ENCODE measurements at regions not wholly inside any gene's neighbourhood (a gene's known extent, or its start where the extent isn't known, plus 50 kb on each side); places are given as distances from the start of the nearest gene placed in this dataset.

DNA sequence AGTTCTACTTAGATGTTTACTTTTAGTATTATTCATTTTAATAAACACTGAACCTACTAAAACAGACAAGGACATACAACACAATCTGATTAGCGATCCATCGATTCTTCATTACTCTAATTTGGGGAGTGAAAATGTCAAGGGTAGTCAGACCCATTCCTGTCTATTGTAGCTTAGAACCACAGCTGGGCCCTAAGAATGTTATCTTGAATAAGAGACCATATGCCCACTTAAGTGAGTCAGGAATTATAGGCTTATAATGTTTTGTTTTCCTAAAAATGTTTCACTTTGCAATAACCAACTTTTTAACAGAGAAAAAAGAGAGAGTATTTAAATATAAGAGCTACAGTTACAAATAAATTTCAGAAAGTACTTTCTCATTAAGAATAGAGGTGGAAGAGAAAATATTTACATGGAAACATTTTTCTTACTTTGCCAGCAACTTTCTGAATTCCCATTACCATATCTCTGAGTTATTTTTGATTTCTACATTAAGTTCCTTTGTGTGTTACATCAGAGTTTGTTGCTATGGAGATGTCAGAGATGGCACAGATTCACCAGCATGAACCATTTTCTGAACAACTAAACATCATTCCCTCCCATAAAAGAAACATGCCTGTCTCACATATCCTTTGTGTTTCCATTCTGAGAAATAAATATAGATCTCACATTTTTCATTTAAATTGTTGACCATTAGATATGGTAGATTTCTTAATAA, 75.4 kb upstream of the SLC13A1 start:
- TF ChIP-seq, protein P1, sequence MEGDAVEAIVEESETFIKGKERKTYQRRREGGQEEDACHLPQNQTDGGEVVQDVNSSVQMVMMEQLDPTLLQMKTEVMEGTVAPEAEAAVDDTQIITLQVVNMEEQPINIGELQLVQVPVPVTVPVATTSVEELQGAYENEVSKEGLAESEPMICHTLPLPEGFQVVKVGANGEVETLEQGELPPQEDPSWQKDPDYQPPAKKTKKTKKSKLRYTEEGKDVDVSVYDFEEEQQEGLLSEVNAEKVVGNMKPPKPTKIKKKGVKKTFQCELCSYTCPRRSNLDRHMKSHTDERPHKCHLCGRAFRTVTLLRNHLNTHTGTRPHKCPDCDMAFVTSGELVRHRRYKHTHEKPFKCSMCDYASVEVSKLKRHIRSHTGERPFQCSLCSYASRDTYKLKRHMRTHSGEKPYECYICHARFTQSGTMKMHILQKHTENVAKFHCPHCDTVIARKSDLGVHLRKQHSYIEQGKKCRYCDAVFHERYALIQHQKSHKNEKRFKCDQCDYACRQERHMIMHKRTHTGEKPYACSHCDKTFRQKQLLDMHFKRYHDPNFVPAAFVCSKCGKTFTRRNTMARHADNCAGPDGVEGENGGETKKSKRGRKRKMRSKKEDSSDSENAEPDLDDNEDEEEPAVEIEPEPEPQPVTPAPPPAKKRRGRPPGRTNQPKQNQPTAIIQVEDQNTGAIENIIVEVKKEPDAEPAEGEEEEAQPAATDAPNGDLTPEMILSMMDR (IDR thresholded peaks at IDR 0.05) = no peak
- TF ChIP-seq POLR2A (IDR thresholded peaks at IDR 0.05) = no peak
